Activated CD8-positive, alpha-beta T cell treated with anti-CD3 and anti-CD28 coated beads for 36 hours (primary cell): ENCODE measurements at regions not wholly inside any gene's neighbourhood (a gene's known extent, or its start where the extent isn't known, plus 50 kb on each side); places are given as distances from the start of the nearest gene placed in this dataset.

Experiments
- ATAC-seq: fragments of 200-7000 bp; cut with Tn5 transposase; one replicate; pipeline ENCODE4 v1.10.0; 2021; ENCODE audit warnings: mild to moderate bottlenecking, moderate library complexity
- CTCF ChIA-PET: fragments of 350-600 bp; sonication (Branson Sonifier 250); formaldehyde crosslinking; loops from one replicate; lab custom pipeline; 2021; ENCODE audit warnings: antibody characterized with exemption; lab: Charles Lee
- POLR2A ChIA-PET: fragments of 350-600 bp; sonication (Branson Sonifier 250); formaldehyde crosslinking; loops from one replicate; lab custom pipeline; 2021; ENCODE audit warnings: antibody characterized with exemption; lab: Charles Lee
- DNase-seq: peaks from one replicate; pipeline ENCODE4 v3.0.0-alpha.2; 2020
- H3K27ac Mint-ChIP-seq: one replicate; pipeline ENCODE4 v1.8.0; 2021; ENCODE audit warnings: mild to moderate bottlenecking, mixed read lengths
- H3K27me3 Mint-ChIP-seq: one replicate; pipeline ENCODE4 v1.8.0; 2021; ENCODE audit warnings: mixed read lengths
- H3K36me3 Mint-ChIP-seq: one replicate; pipeline ENCODE4 v1.8.0; 2021; ENCODE audit warnings: low read depth, mixed read lengths
- H3K4me1 Mint-ChIP-seq: one replicate; pipeline ENCODE4 v1.8.0; 2021; ENCODE audit warnings: low read depth, mixed read lengths
- H3K4me3 Mint-ChIP-seq: one replicate; pipeline ENCODE4 v1.8.0; 2021; ENCODE audit warnings: mild to moderate bottlenecking, moderate library complexity, mixed read lengths
- H3K9me3 Mint-ChIP-seq: one replicate; pipeline ENCODE4 v1.8.0; 2021; ENCODE audit warnings: mixed read lengths
- CTCF ChIP-seq: fragments of 200-600 bp; IDR thresholded peaks from one replicate; pipeline ENCODE4 v1.8.0; 2022; ENCODE audit warnings: antibody characterized with exemption, mild to moderate bottlenecking
- intact Hi-C: fragments of 100-400 bp; cut with micrococcal nuclease; formaldehyde crosslinking; loops from one replicate; pipeline ENCODE4 v1.10.0; 2022

GRCh38 chr6:6376845-6377244 is 56.4 kb upstream of the F13A1 start:
- no peaks in the 10 kb centered on the region for H3K4me1 Mint-ChIP-seq
- H3K27ac Mint-ChIP-seq = no peak overlapping the region
- no peak for DNase-seq
- CTCF ChIA-PET = no interaction called here
- peaks cover 1% of the 10 kb centered on the region for H3K27me3 Mint-ChIP-seq
- no peak for ATAC-seq
- no peak overlapping the region for H3K4me3 Mint-ChIP-seq
- intact Hi-C loops = no loop called here
- TF ChIP-seq CTCF = no peak
- no peaks in the 10 kb centered on the region for H3K36me3 Mint-ChIP-seq
- POLR2A ChIA-PET = no interaction called here
- H3K9me3 Mint-ChIP-seq = peaks cover 1% of the 10 kb centered on the region

GRCh38 chr6:6377621-6378020 is 57.2 kb upstream of the F13A1 start:
- TF ChIP-seq CTCF = no peak
- no peak overlapping the region for H3K27ac Mint-ChIP-seq
- H3K9me3 Mint-ChIP-seq = peaks cover 1% of the 10 kb centered on the region
- DNase-seq = no peak
- H3K4me1 Mint-ChIP-seq = no peaks in the 10 kb centered on the region
- ChIA-PET CTCF (no interaction called here), POLR2A (no interaction called here)
- peaks cover 1% of the 10 kb centered on the region for H3K27me3 Mint-ChIP-seq
- H3K36me3 Mint-ChIP-seq = no peaks in the 10 kb centered on the region
- ATAC-seq = no peak
- H3K4me3 Mint-ChIP-seq = no peak overlapping the region
- intact Hi-C loops = no loop called here

GRCh38 chr6:6379573-6379972 is 59.1 kb upstream of the F13A1 start:
- ATAC-seq (no peak), DNase-seq (no peak)
- intact Hi-C loops = no loop called here
- Mint-ChIP-seq H3K4me1 (no peaks in the 10 kb centered on the region), H3K9me3 (no peaks in the 10 kb centered on the region), H3K27me3 (no peaks in the 10 kb centered on the region), H3K27ac (no peak overlapping the region), H3K36me3 (no peaks in the 10 kb centered on the region), H3K4me3 (no peak overlapping the region)
- TF ChIP-seq CTCF = no peak
- ChIA-PET POLR2A (no interaction called here), CTCF (no interaction called here)

GRCh38 chr6:6384520-6384919 is 64.1 kb upstream of the F13A1 start:
- ATAC-seq = no peak
- Mint-ChIP-seq H3K27ac (no peak overlapping the region), H3K9me3 (no peaks in the 10 kb centered on the region), H3K4me3 (no peak overlapping the region), H3K4me1 (peaks cover 6% of the 10 kb centered on the region), H3K36me3 (no peaks in the 10 kb centered on the region), H3K27me3 (no peaks in the 10 kb centered on the region)
- no peak for DNase-seq
- CTCF ChIA-PET = interaction anchor here (1.1 kb wide), 1 partner anchor 337 kb away, joined by 3 read pairs; no protein-coding TSS in a partner anchor
- intact Hi-C loops = no loop called here
- POLR2A ChIA-PET = no interaction called here
- no peak for TF ChIP-seq CTCF

- Mint-ChIP-seq H3K4me3 (no peak overlapping the region), H3K27ac (no peak overlapping the region), H3K27me3 (no peaks in the 10 kb centered on the region), H3K4me1 (peaks cover 6% of the 10 kb centered on the region), H3K9me3 (no peaks in the 10 kb centered on the region), H3K36me3 (no peaks in the 10 kb centered on the region)
- intact Hi-C loops = no loop called here
- DNase-seq (no peak), ATAC-seq (no peak)
- no peak for TF ChIP-seq CTCF
- ChIA-PET POLR2A (no interaction called here), CTCF (interaction anchor here (0.7 kb wide), 1 partner anchor 330 kb away, joined by 3 read pairs; no protein-coding TSS in a partner anchor)
Observed at GRCh38 chr6:6386010-6386409, 65.5 kb upstream of the F13A1 start.
